ENCODE measurements at regions not wholly inside any gene's neighbourhood (a gene's known extent, or its start where the extent isn't known, plus 50 kb on each side); places are given as distances from the start of the nearest gene placed in this dataset.

DNA sequence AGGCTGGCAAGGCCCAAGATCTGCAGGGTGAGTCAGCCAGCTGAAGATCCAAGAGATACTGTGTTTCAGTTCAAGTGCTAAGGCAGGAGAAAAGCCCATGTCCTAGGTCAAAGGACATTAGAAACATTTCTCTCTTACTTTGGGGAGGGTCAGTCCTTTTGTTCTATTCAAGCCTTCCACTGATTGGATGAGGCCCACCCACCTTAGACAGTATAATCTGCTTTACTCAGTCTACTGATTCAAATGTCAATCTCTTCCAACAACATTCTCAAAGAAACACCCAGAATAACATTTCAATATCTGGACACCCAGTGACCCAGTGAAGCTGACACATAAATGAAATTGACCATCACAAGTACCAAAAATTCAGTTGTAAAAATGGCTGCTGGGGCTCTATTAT, 367.8 kb upstream of the ZP4 start:
- no peaks in the 10 kb centered on the region for H3K27me3 ChIP-seq (replicated peaks; ENCODE audit: insufficient read depth)
- TF ChIP-seq, protein P1, sequence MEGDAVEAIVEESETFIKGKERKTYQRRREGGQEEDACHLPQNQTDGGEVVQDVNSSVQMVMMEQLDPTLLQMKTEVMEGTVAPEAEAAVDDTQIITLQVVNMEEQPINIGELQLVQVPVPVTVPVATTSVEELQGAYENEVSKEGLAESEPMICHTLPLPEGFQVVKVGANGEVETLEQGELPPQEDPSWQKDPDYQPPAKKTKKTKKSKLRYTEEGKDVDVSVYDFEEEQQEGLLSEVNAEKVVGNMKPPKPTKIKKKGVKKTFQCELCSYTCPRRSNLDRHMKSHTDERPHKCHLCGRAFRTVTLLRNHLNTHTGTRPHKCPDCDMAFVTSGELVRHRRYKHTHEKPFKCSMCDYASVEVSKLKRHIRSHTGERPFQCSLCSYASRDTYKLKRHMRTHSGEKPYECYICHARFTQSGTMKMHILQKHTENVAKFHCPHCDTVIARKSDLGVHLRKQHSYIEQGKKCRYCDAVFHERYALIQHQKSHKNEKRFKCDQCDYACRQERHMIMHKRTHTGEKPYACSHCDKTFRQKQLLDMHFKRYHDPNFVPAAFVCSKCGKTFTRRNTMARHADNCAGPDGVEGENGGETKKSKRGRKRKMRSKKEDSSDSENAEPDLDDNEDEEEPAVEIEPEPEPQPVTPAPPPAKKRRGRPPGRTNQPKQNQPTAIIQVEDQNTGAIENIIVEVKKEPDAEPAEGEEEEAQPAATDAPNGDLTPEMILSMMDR (IDR thresholded peaks at IDR 0.05): no peak
- TF ChIP-seq POLR2A (IDR thresholded peaks at IDR 0.05) (no peak), POLR2AphosphoS5 (IDR thresholded peaks at IDR 0.05) (no peak)
- intact Hi-C loops (cut with DNase I): loop anchor here (10.0 kb wide), 1 partner anchor 1636 kb away; no protein-coding TSS in a partner anchor

DNA sequence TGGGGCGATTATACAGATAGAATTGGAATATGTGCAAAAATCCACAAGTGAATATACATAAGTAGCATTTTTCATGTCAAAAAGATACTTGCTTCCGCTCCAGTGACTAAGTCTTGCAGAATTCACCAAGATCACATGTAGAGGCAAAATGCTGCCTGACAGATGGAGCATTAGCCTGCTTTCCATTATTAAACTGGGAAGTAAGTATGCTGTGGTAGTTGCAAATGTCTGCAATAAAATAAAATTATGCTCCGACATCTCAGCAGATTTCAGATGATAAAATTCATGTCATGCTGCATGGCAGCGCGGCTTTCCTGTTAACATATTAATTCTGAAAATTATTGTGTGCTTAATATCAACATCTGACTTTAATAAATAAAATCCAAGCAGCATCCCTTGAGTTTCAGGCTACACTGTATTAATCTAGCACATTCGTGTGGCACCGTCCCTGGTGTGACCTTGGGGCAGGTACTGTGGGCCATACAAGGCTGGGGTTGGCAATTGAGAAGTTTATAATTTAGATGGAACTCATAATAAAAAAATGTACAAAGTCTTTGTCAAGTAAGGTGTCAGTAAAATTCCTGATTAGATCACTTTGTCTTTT, 366.4 kb upstream of the ZP4 start:
- H3K27ac ChIP-seq: no peak overlapping the region
- TF ChIP-seq POLR2A (IDR thresholded peaks at IDR 0.05) (no peak), POLR2AphosphoS5 (IDR thresholded peaks at IDR 0.05) (no peak)
- TF ChIP-seq, protein P1 (IDR thresholded peaks at IDR 0.05): no peak
- no peaks in the 10 kb centered on the region for H3K36me3 ChIP-seq
- no peak overlapping the region for H3K4me3 ChIP-seq
- WGBS: 79% methylated on average over 7 of the region's 7 CpGs
- intact Hi-C loops (cut with DNase I): loop anchor here (10.0 kb wide), 1 partner anchor 1638 kb away; no protein-coding TSS in a partner anchor
- no peaks in the 10 kb centered on the region for H3K9me3 ChIP-seq
- H3K4me1 ChIP-seq (replicated peaks): no peaks in the 10 kb centered on the region
- DNase-seq (ENCODE audit: low spot score): no peak
- H3K27me3 ChIP-seq (replicated peaks; ENCODE audit: insufficient read depth): no peaks in the 10 kb centered on the region

More for the DNA sequence above, 367.8 kb upstream of the ZP4 start:
- Histone ChIP-seq H3K27ac (no peak overlapping the region), H3K4me3 (no peak overlapping the region), H3K4me1 (replicated peaks) (no peaks in the 10 kb centered on the region), H3K9me3 (no peaks in the 10 kb centered on the region), H3K36me3 (no peaks in the 10 kb centered on the region)
- no peak for DNase-seq (ENCODE audit: low spot score)

DNA sequence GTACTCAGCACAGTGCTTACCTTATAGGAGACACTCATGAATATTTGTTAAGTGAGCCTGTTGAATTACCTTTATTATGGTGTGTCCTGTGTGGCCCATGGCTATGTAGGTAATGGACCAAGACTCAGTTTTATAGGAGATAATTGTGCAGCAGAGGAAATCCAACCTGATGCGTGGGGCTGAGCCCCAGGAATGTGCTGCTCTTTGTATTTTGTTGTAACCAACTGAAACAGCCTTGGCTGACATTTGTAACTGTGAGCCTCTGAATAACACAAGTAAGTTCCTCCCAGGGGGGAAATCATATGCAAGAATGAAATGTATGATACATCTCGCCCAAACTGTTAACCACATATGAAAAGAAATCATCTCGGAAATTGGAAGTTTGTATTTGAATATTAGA, 364.2 kb upstream of the ZP4 start:
- DNase-seq (ENCODE audit: low spot score): no peak
- H3K36me3 ChIP-seq: no peaks in the 10 kb centered on the region
- TF ChIP-seq, protein P1 (IDR thresholded peaks at IDR 0.05): no peak
- no peak for TF ChIP-seq POLR2AphosphoS5 (IDR thresholded peaks at IDR 0.05)
- no peak for TF ChIP-seq POLR2A (IDR thresholded peaks at IDR 0.05)
- 75% methylated on average over 3 of the region's 3 CpGs for WGBS
- intact Hi-C loops (cut with DNase I): loop anchor here (10.0 kb wide), 1 partner anchor 1640 kb away; no protein-coding TSS in a partner anchor
- no peaks in the 10 kb centered on the region for H3K4me1 ChIP-seq (replicated peaks)
- no peak overlapping the region for H3K27ac ChIP-seq
- H3K9me3 ChIP-seq: no peaks in the 10 kb centered on the region
- H3K27me3 ChIP-seq (replicated peaks; ENCODE audit: insufficient read depth): no peaks in the 10 kb centered on the region
- no peak overlapping the region for H3K4me3 ChIP-seq

DNA sequence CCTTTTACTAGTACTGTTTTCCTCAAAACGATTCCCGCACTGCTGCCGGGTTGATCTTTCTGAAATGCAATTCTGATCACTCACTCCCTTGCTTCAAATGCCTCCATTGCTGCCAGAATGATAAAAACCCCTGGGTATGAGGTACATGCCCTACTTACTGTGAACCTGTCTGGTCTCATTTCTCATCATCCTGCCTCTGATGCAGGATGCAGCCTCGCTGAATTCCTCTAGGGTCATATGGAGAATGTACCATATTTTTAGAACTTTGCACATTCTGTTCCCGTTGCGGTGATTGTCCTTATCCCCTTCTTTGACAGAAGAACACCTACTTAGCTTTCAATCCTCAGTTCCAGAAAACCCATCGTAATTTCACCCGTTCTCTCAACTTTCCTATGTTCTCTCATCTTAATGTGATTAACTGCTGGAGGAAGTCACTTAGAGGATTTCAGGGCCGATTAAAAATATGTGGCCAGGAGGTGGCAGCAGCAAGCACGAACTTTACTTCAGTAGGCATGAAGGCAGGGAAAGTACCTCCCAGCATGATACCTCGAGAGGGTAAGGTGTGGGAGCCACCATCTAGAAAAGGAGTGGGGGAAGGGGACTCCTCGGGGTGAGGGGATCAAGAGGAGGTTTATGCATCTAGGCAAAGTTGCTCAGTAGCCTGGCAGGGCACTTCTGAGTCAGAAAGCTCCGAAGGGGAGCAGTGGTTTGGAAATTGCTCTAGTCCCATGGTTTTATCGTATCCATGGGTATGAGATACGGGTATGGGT, 361.5 kb upstream of the ZP4 start:
- no peak for DNase-seq (ENCODE audit: low spot score)
- no peaks in the 10 kb centered on the region for H3K4me1 ChIP-seq (replicated peaks)

More for the DNA sequence above, 361.5 kb upstream of the ZP4 start:
- no peaks in the 10 kb centered on the region for H3K9me3 ChIP-seq
- no peaks in the 10 kb centered on the region for H3K36me3 ChIP-seq
- WGBS: 61% methylated on average over 15 of the region's 15 CpGs
- no peak overlapping the region for H3K4me3 ChIP-seq
- H3K27me3 ChIP-seq (replicated peaks; ENCODE audit: insufficient read depth): no peaks in the 10 kb centered on the region
- intact Hi-C loops (cut with DNase I): loop anchor here (10.0 kb wide), 1 partner anchor 1643 kb away; no protein-coding TSS in a partner anchor
- no peak overlapping the region for H3K27ac ChIP-seq
- TF ChIP-seq POLR2AphosphoS5 (IDR thresholded peaks at IDR 0.05): no peak
- TF ChIP-seq, protein P1 (IDR thresholded peaks at IDR 0.05): peak in 3 of 4 experiments; percentile 10 to 35 (median 24)
